22Rv1 (cell line): ENCODE measurements at regions not wholly inside any gene's neighbourhood (a gene's known extent, or its start where the extent isn't known, plus 50 kb on each side); places are given as distances from the start of the nearest gene placed in this dataset.
"Not testable (repeated sequence)": the region's sequence is repeated elsewhere in the genome, so short reads cannot be mapped to it uniquely, and the experiment has no call there.

Experiments used
- ZFX ChIP-seq: fragments of 450-650 bp; IDR thresholded peaks from 2 replicates; pipeline ENCODE4 v1.6.1; 2017; ENCODE audit warnings: antibody characterized with exemption, borderline replicate concordance
- TF ChIP-seq, protein P1 (sequence below): fragments of 450-650 bp; IDR thresholded peaks from 2 replicates; pipeline ENCODE4 v1.5.1; 2017; ENCODE audit warnings: mild to moderate bottlenecking

DNA sequence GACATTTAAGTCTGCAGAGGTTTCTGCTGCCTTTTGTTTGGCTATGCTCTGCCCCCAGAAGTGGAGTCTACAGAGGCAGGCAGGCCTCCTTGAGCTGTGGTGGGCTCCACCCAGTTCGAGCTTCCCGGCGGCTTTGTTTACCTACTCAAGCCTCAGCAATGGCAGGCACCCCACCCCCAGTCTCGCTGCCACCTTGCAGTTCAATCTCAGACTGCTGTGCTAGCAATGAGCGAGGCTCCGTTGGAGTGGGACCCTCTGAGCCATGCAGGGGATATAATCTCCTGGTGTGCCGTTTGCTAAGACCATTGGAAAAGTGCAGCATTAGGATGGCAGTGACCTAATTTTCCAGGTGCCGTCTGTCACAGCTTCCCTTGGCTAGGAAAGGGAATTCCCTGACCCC lies 216.1 kb upstream of the DDI1 start:
- TF ChIP-seq, protein P1, sequence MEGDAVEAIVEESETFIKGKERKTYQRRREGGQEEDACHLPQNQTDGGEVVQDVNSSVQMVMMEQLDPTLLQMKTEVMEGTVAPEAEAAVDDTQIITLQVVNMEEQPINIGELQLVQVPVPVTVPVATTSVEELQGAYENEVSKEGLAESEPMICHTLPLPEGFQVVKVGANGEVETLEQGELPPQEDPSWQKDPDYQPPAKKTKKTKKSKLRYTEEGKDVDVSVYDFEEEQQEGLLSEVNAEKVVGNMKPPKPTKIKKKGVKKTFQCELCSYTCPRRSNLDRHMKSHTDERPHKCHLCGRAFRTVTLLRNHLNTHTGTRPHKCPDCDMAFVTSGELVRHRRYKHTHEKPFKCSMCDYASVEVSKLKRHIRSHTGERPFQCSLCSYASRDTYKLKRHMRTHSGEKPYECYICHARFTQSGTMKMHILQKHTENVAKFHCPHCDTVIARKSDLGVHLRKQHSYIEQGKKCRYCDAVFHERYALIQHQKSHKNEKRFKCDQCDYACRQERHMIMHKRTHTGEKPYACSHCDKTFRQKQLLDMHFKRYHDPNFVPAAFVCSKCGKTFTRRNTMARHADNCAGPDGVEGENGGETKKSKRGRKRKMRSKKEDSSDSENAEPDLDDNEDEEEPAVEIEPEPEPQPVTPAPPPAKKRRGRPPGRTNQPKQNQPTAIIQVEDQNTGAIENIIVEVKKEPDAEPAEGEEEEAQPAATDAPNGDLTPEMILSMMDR = not testable (repeated sequence)
- not testable (repeated sequence) for TF ChIP-seq ZFX
